K562 (cell line): ENCODE measurements at regions not wholly inside any gene's neighbourhood (a gene's known extent, or its start where the extent isn't known, plus 50 kb on each side); places are given as distances from the start of the nearest gene placed in this dataset.

Experiments
- ATAC-seq: fragments of 200-7000 bp; cut with Tn5 transposase; 3 replicates; pipeline ENCODE4 v1.9.1; 2020; ENCODE audit warnings: moderate library complexity
- BruUV-seq: library from RNA; stranded (reverse); fragments of 400-500 nt; replicated peaks from 2 replicates; lab custom pipeline; 2021; lab: Mats Ljungman, UMichigan
- CTCF ChIA-PET: fragments of 300-600 bp; formaldehyde crosslinking; extraction: SDS; loops from one replicate; lab custom pipeline; 2021; ENCODE audit warnings: low intra/inter-chr PET ratio; lab: Yijun Ruan, JAX
- POLR2A ChIA-PET: fragments of 300-600, 350-650 bp; sonication (Branson Sonifier 250); formaldehyde crosslinking; extraction: SDS; loops from one replicate; lab custom pipeline; 2021; ENCODE audit warnings: antibody characterized with exemption, inconsistent platforms; lab: Yijun Ruan, JAX
- DNase-seq, 4 experiments: peaks; one replicate each; pipeline versions ENCODE4 v3.0.0 to v3.0.0-alpha.2; 2011 to 2018; ENCODE audit warnings: low spot score in 3 of 4, mixed read lengths in 3 of 4; ENCODE audit errors: extremely low read depth in 1 of 4
- FAIRE-seq: peaks from 2 replicates; lab custom pipeline; 2011; peaks lifted over from hg19 to GRCh38; lab: Jason Lieb, UNC
- H2AFZ ChIP-seq: 2 replicates; pipeline ENCODE4 v1.6.0; 2011; ENCODE audit warnings: low read depth, low read length, control low read depth, inconsistent platforms
- H3K27ac ChIP-seq: fragments of 200-600 bp; 3 replicates; pipeline ENCODE4 v1.8.0; 2011; ENCODE audit warnings: low read depth, mild to moderate bottlenecking, control low read depth, inconsistent platforms, low read length, moderate library complexity, mixed read lengths; ENCODE audit errors: extremely low read depth
- H3K27me3 ChIP-seq, 2 experiments: fragments of 300-600 bp in 1 of 2; 2 replicates in 1 of 2; 3 replicates in 1 of 2; pipeline versions ENCODE4 v1.6.0 to v1.8.0; 2011; ENCODE audit warnings: inconsistent platforms in 2 of 2, low read length in 2 of 2, mild to moderate bottlenecking in 1 of 2, mixed read lengths in 1 of 2, moderate library complexity in 1 of 2; ENCODE audit not compliant: control insufficient read depth in 2 of 2, insufficient read depth in 2 of 2
- H3K36me3 ChIP-seq: fragments of 300-600 bp; 3 replicates; pipeline ENCODE4 v1.8.0; 2011; ENCODE audit warnings: mild to moderate bottlenecking, low read length, inconsistent platforms; ENCODE audit not compliant: control insufficient read depth, insufficient read depth
- H3K4me1 ChIP-seq, 2 experiments: fragments of 200-600 bp in 1 of 2; replicated peaks in 1 of 2; 2 replicates in 1 of 2; 3 replicates in 1 of 2; pipeline versions ENCODE4 v1.5.1 to v1.8.0; 2011; ENCODE audit warnings: inconsistent platforms in 2 of 2, low read length in 2 of 2, mild to moderate bottlenecking in 1 of 2, mixed read lengths in 1 of 2, moderate library complexity in 1 of 2; ENCODE audit not compliant: control insufficient read depth in 2 of 2, insufficient read depth in 2 of 2
- H3K4me2 ChIP-seq: 2 replicates; pipeline ENCODE4 v1.6.1; 2011; ENCODE audit warnings: low read length, control low read depth, inconsistent platforms, mixed read lengths; ENCODE audit not compliant: insufficient read depth
- H3K4me3 ChIP-seq: fragments of 200-600 bp; sonication (generic), shearing (Covaris generic); 2 replicates; pipeline ENCODE4 v1.5.1; 2016; ENCODE audit warnings: control low read depth, inconsistent platforms
- H3K79me2 ChIP-seq: fragments of 200-600 bp; 3 replicates; pipeline ENCODE4 v1.8.0; 2011; ENCODE audit warnings: low read length, inconsistent platforms; ENCODE audit not compliant: control insufficient read depth, insufficient read depth
- H3K9ac ChIP-seq, 2 experiments: 2 replicates each; pipeline versions ENCODE4 v1.6.0 to v1.6.1; 2011; ENCODE audit warnings: low read depth in 2 of 2, low read length in 2 of 2, control low read depth in 1 of 2, inconsistent platforms in 1 of 2, mild to moderate bottlenecking in 1 of 2, mixed read lengths in 1 of 2; ENCODE audit not compliant: insufficient read depth in 1 of 2
- H3K9me1 ChIP-seq: one replicate; pipeline ENCODE4 v1.6.0; 2011; ENCODE audit warnings: inconsistent platforms, mild to moderate bottlenecking, low read length, moderate library complexity; ENCODE audit not compliant: control insufficient read depth, insufficient read depth
- H3K9me3 ChIP-seq: replicated peaks from 2 replicates; pipeline ENCODE4 v1.5.1; 2011; ENCODE audit warnings: low read depth, low read length, inconsistent platforms; ENCODE audit not compliant: control insufficient read depth, insufficient read depth
- H4K20me1 ChIP-seq: replicated peaks from 2 replicates; pipeline ENCODE4 v1.6.1; 2011; ENCODE audit warnings: low read length, inconsistent platforms, mixed read lengths; ENCODE audit not compliant: control insufficient read depth, insufficient read depth
- CUX1 ChIP-seq: fragments of 200-800 bp; sonication (Bioruptor generic); IDR thresholded peaks from 2 replicates; pipeline ENCODE4 v1.6.1; 2016; ENCODE audit warnings: missing genetic modification characterization, missing compliant biosample characterization
- DNMT1 ChIP-seq: fragments of 450-650 bp; IDR thresholded peaks from 2 replicates; pipeline ENCODE4 v1.6.1; 2016; ENCODE audit warnings: antibody characterized with exemption, mild to moderate bottlenecking
- MITF ChIP-seq: IDR thresholded peaks from 2 replicates; pipeline ENCODE4 v1.6.1; 2014; ENCODE audit warnings: antibody characterized with exemption
- PCBP2 ChIP-seq: fragments of 200-400 bp; formaldehyde crosslinking; IDR thresholded peaks from 2 replicates; pipeline ENCODE4 v1.6.1; 2018; ENCODE audit warnings: low read length, low read depth, mild to moderate bottlenecking, moderate library complexity; ENCODE audit not compliant: poor library complexity, severe bottlenecking
- PURB ChIP-seq: sonication (generic); formaldehyde crosslinking; IDR thresholded peaks from 2 replicates; pipeline ENCODE4 v1.9.0; 2021; ENCODE audit warnings: low read depth, mild to moderate bottlenecking, missing genetic modification reagents
- RAD51 ChIP-seq: fragments of 450-650 bp; IDR thresholded peaks from 2 replicates; pipeline ENCODE4 v1.7.1; 2016; ENCODE audit warnings: low read depth, mild to moderate bottlenecking, borderline replicate concordance
- RNF2 ChIP-seq: sonication (generic); IDR thresholded peaks from 2 replicates; pipeline ENCODE4 v1.6.1; 2016
- SNRNP70 ChIP-seq: fragments of 200-400 bp; formaldehyde crosslinking; optimal IDR thresholded peaks from 2 replicates; pipeline ENCODE3; 2017; ENCODE audit warnings: low read depth, low read length
- ZNF3 ChIP-seq: fragments of 250-450 bp; sonication (Bioruptor Pico); IDR thresholded peaks from 2 replicates; pipeline ENCODE4 v1.5.0; 2021; ENCODE audit warnings: mild to moderate bottlenecking, moderate library complexity
- ZNF431 ChIP-seq: sonication (generic); formaldehyde crosslinking; IDR thresholded peaks from 2 replicates; pipeline ENCODE4 v1.8.0; 2022; ENCODE audit warnings: mild to moderate bottlenecking, missing genetic modification reagents
- ZNF77 ChIP-seq: fragments of 250-450 bp; sonication (Bioruptor Pico); IDR thresholded peaks from 2 replicates; pipeline ENCODE4 v1.5.0; 2020
- WGBS: fragments of 100-300 bp; shearing (Covaris generic); methylation state at CpG from one replicate; pipeline ENCODE4 v1.1.6; 2016; ENCODE audit warnings: low coverage, mixed read lengths; ENCODE audit not compliant: insufficient coverage; ENCODE audit errors: missing lambda C conversion rate; 5-methylcytosine and 5-hydroxymethylcytosine counted together
- in situ Hi-C: fragments of 300-500 bp; cut with MboI; formaldehyde crosslinking; loops from 4 replicates; pipeline ENCODE4 v1.15.0; 2018; ENCODE audit warnings: inconsistent platforms, mixed read lengths
- intact Hi-C: fragments of 100-400 bp; cut with micrococcal nuclease; formaldehyde crosslinking; loops from 2 replicates; pipeline ENCODE4 v1.14.2; 2022
- TF ChIP-seq, protein P1 (sequence below): fragments of 450-650 bp; IDR thresholded peaks from 2 replicates; pipeline ENCODE4 v1.6.1; 2018; ENCODE audit warnings: mild to moderate bottlenecking, low read depth; ENCODE audit not compliant: partially characterized antibody
- TF ChIP-seq, protein P2 (sequence below): fragments of 200-800 bp; sonication (Bioruptor generic); IDR thresholded peaks from 2 replicates; pipeline ENCODE4 v1.6.1; 2017; ENCODE audit warnings: missing genetic modification characterization, missing compliant biosample characterization
- TF ChIP-seq, protein P3 (sequence below): sonication (generic); formaldehyde crosslinking; IDR thresholded peaks from 2 replicates; pipeline ENCODE4 v1.8.0; 2022; ENCODE audit warnings: mild to moderate bottlenecking, missing genetic modification reagents

- Histone ChIP-seq H3K4me1 (no peaks in the 10 kb centered on the region), H2AFZ (no peak overlapping the region), H3K4me2 (no peak overlapping the region), H3K36me3 (no peaks in the 10 kb centered on the region), H3K9ac (no peak overlapping the region), H3K27me3 (no peaks in the 10 kb centered on the region), H3K9me3 (no peaks in the 10 kb centered on the region), H3K9me1 (no peaks in the 10 kb centered on the region), H3K4me3 (no peak overlapping the region), H3K79me2 (no peaks in the 10 kb centered on the region), H3K27ac (no peak overlapping the region), H4K20me1 (no peaks in the 10 kb centered on the region)
- no peak for DNase-seq
- no peak for FAIRE-seq
- POLR2A ChIA-PET: no interaction called here
- no peak for ATAC-seq
- CTCF ChIA-PET: no interaction called here
- intact Hi-C loops: no loop called here
- BruUV-seq: no TSS peak
- 0% methylated on average over 2 of the region's 2 CpGs for WGBS
- in situ Hi-C loops: no loop called here
- TF ChIP-seq, protein P1, sequence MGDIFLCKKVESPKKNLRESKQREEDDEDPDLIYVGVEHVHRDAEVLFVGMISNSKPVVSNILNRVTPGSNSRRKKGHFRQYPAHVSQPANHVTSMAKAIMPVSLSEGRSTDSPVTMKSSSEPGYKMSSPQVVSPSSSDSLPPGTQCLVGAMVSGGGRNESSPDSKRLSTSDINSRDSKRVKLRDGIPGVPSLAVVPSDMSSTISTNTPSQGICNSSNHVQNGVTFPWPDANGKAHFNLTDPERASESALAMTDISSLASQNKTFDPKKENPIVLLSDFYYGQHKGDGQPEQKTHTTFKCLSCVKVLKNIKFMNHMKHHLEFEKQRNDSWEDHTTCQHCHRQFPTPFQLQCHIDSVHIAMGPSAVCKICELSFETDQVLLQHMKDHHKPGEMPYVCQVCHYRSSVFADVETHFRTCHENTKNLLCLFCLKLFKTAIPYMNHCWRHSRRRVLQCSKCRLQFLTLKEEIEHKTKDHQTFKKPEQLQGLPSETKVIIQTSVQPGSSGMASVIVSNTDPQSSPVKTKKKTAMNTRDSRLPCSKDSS: no peak
- TF ChIP-seq RAD51: no peak
- TF ChIP-seq DNMT1: no peak
- TF ChIP-seq, protein P2, sequence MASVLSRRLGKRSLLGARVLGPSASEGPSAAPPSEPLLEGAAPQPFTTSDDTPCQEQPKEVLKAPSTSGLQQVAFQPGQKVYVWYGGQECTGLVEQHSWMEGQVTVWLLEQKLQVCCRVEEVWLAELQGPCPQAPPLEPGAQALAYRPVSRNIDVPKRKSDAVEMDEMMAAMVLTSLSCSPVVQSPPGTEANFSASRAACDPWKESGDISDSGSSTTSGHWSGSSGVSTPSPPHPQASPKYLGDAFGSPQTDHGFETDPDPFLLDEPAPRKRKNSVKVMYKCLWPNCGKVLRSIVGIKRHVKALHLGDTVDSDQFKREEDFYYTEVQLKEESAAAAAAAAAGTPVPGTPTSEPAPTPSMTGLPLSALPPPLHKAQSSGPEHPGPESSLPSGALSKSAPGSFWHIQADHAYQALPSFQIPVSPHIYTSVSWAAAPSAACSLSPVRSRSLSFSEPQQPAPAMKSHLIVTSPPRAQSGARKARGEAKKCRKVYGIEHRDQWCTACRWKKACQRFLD (CRISPR knock-in tag): no peak
- no peak for TF ChIP-seq ZNF77 (CRISPR knock-in tag)
- TF ChIP-seq, protein P3, sequence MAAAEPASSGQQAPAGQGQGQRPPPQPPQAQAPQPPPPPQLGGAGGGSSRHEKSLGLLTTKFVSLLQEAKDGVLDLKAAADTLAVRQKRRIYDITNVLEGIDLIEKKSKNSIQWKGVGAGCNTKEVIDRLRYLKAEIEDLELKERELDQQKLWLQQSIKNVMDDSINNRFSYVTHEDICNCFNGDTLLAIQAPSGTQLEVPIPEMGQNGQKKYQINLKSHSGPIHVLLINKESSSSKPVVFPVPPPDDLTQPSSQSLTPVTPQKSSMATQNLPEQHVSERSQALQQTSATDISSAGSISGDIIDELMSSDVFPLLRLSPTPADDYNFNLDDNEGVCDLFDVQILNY (CRISPR knock-in tag): no peak
- no peak for TF ChIP-seq SNRNP70
- TF ChIP-seq RNF2: no peak
- no peak for TF ChIP-seq PCBP2
- TF ChIP-seq ZNF431: no peak
- TF ChIP-seq ZNF3 (CRISPR knock-in tag): no peak
- no peak for TF ChIP-seq MITF
- TF ChIP-seq CUX1 (CRISPR knock-in tag): no peak
- no peak for TF ChIP-seq PURB (CRISPR knock-in tag)
Measured at GRCh38 chr14:48786498-48786897, 799.7 kb downstream of the RPS29 start.
